ENCODE measurements at regions not wholly inside any gene's neighbourhood (a gene's known extent, or its start where the extent isn't known, plus 50 kb on each side); places are given as distances from the start of the nearest gene placed in this dataset.

DNA sequence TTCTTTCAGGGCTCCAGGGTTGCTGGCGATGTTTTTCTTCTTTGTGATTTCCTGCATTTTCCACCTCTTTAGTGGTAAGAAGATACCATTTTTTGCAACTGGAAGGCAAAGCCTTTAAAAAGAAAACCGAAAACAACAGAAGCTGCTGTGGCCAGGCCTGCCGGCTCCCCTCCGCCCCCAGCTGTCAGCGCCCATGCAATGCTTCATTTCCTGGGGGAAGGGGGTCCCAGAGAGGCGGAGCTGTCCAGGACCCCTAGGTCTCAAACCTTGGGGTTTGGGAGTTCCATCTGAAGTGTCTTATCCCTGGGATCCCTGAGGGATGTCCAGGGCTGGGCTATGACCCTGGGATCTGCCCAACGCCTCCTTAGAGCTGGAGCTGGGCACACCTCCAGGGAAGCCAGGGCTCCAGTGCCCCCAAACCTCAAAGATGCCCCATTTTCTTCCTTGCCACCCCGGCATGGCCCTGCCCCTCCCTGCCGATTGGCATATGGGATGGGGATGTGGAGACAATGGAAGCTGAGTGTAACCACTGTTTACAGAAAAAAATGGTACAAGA lies 257.2 kb upstream of the MVB12B start (continued):
- TF ChIP-seq, protein P1, sequence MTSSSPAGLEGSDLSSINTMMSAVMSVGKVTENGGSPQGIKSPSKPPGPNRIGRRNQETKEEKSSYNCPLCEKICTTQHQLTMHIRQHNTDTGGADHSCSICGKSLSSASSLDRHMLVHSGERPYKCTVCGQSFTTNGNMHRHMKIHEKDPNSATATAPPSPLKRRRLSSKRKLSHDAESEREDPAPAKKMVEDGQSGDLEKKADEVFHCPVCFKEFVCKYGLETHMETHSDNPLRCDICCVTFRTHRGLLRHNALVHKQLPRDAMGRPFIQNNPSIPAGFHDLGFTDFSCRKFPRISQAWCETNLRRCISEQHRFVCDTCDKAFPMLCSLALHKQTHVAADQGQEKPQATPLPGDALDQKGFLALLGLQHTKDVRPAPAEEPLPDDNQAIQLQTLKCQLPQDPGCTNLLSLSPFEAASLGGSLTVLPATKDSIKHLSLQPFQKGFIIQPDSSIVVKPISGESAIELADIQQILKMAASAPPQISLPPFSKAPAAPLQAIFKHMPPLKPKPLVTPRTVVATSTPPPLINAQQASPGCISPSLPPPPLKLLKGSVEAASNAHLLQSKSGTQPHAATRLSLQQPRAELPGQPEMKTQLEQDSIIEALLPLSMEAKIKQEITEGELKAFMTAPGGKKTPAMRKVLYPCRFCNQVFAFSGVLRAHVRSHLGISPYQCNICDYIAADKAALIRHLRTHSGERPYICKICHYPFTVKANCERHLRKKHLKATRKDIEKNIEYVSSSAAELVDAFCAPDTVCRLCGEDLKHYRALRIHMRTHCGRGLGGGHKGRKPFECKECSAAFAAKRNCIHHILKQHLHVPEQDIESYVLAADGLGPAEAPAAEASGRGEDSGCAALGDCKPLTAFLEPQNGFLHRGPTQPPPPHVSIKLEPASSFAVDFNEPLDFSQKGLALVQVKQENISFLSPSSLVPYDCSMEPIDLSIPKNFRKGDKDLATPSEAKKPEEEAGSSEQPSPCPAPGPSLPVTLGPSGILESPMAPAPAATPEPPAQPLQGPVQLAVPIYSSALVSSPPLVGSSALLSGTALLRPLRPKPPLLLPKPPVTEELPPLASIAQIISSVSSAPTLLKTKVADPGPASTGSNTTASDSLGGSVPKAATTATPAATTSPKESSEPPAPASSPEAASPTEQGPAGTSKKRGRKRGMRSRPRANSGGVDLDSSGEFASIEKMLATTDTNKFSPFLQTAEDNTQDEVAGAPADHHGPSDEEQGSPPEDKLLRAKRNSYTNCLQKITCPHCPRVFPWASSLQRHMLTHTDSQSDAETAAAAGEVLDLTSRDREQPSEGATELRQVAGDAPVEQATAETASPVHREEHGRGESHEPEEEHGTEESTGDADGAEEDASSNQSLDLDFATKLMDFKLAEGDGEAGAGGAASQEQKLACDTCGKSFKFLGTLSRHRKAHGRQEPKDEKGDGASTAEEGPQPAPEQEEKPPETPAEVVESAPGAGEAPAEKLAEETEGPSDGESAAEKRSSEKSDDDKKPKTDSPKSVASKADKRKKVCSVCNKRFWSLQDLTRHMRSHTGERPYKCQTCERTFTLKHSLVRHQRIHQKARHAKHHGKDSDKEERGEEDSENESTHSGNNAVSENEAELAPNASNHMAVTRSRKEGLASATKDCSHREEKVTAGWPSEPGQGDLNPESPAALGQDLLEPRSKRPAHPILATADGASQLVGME (CRISPR knock-in tag; IDR thresholded peaks at IDR 0.05) = no peak
- no peak for TF ChIP-seq ZNF121 (CRISPR knock-in tag; conservative IDR thresholded peaks at IDR 0.05)
- no peak for TF ChIP-seq ZNF695 (CRISPR knock-in tag; IDR thresholded peaks at IDR 0.05)
- TF ChIP-seq BACH1 (tag; IDR thresholded peaks at IDR 0.05) = no peak

DNA sequence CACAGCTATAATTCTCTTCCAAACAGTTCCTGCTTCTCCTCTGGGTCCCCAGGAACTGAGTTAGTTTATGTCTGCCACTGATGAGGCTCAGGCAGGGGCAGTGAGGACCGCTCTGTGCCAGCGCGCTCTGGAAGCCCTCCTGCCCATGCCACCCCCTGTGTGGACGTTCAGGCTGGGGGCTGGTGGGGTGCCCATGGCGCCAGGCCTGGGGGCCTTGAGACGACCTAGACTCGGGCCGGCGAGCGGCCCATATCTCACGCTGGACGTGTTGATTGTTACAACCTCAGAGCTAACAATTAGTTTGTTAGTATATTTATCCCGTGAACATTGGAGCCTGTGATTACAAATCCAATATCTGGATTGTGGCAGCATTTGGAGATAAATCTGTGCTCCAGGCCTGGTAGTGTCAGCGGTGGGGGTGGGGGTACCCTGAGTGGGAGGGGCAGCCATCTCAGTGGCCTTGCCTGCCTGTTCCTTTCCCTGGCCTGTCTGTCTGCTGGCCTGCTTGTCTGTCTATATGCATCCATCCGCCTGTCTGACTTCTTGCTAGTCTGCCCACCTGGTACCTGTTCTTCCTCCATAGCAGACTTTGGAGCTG lies 256.5 kb upstream of the MVB12B start:
- Histone ChIP-seq H3K36me3 (ENCODE audit: control insufficient read depth, insufficient read depth, low read length) (no peaks in the 10 kb centered on the region), H2AFZ (ENCODE audit: low read depth, low read length) (no peak overlapping the region), H3K4me1 (replicated peaks in 1 of 2; ENCODE audit: control insufficient read depth in 2 of 2, insufficient read depth in 2 of 2, low read length in 2 of 2) (no peaks in the 10 kb centered on the region), H4K20me1 (replicated peaks; ENCODE audit: control insufficient read depth, insufficient read depth, low read length) (no peaks in the 10 kb centered on the region), H3K4me2 (ENCODE audit: insufficient read depth, low read length) (no peak overlapping the region), H3K9me1 (ENCODE audit: control insufficient read depth, insufficient read depth, low read length) (no peaks in the 10 kb centered on the region), H3K4me3 (no peak overlapping the region), H3K27ac (ENCODE audit: extremely low read depth, low read depth, low read length) (no peak overlapping the region), H3K27me3 (ENCODE audit: control insufficient read depth in 2 of 2, insufficient read depth in 2 of 2, low read length in 2 of 2) (peaks cover 2 to 38% of the 10 kb centered on the region in 2 experiments; a peak in 3 of 5 replicates), H3K79me2 (ENCODE audit: control insufficient read depth, insufficient read depth, low read length) (no peaks in the 10 kb centered on the region), H3K9ac (ENCODE audit: insufficient read depth in 1 of 2, low read depth in 2 of 2, low read length in 2 of 2) (no peak overlapping the region), H3K9me3 (replicated peaks; ENCODE audit: control insufficient read depth, insufficient read depth, low read depth, low read length) (no peaks in the 10 kb centered on the region)
- intact Hi-C loops (cut with micrococcal nuclease) = no loop called here
- 5% methylated on average over 15 of the region's 15 CpGs for WGBS (ENCODE audit: insufficient coverage, low coverage, missing lambda C conversion rate)
- ATAC-seq (no peak), DNase-seq (ENCODE audit: extremely low read depth in 1 of 4, low spot score in 3 of 4) (no peak), FAIRE-seq (no peak)
- no TSS peak for BruUV-seq (replicated peaks)
- in situ Hi-C loops (cut with MboI) = no loop called here
- CTCF ChIA-PET (ENCODE audit: low intra/inter-chr PET ratio) = no interaction called here
- POLR2A ChIA-PET = interaction anchor here (0.5 kb wide), 1 partner anchor 34 kb away, joined by 4 read pairs; no protein-coding TSS in a partner anchor
- TF ChIP-seq BCL6 (CRISPR knock-in tag; IDR thresholded peaks at IDR 0.05) (no peak), CBX8 (IDR thresholded peaks at IDR 0.05; ENCODE audit: borderline replicate concordance, extremely low read depth, low read depth, low read length, poor library complexity, severe bottlenecking) (no peak), EWSR1 (IDR thresholded peaks at IDR 0.05; ENCODE audit: borderline replicate concordance, low read depth, partially characterized antibody) (no peak), CREM (IDR thresholded peaks at IDR 0.05; ENCODE audit: low read depth) (no peak), KDM5B (IDR thresholded peaks at IDR 0.05; ENCODE audit: insufficient replicate concordance, low read depth, low read length) (no peak), CHD1 (IDR thresholded peaks at IDR 0.05; ENCODE audit: low read length) (no peak), NFATC3 (IDR thresholded peaks at IDR 0.05) (no peak), SAP30 (IDR thresholded peaks at IDR 0.05; ENCODE audit: borderline replicate concordance, insufficient read depth, low read depth, low read length, poor library complexity, severe bottlenecking) (no peak), SMARCA4 (IDR thresholded peaks at IDR 0.05) (no peak)

All from K562 (cell line).